ENCODE measurements at regions not wholly inside any gene's neighbourhood (a gene's known extent, or its start where the extent isn't known, plus 50 kb on each side); places are given as distances from the start of the nearest gene placed in this dataset.
"Not testable (repeated sequence)": the region's sequence is repeated elsewhere in the genome, so short reads cannot be mapped to it uniquely, and the experiment has no call there.

GRCh38 chr9:41771693-41772092 lies 357.5 kb downstream of the CNTNAP3B start:
- DNase-seq (ENCODE audit: low read depth in 2 of 2, low spot score in 1 of 2), result not testable (repeated sequence)

GRCh38 chr9:41754822-41755221 lies 374.4 kb downstream of the CNTNAP3B start:
- DNase-seq (ENCODE audit: low read depth in 2 of 2, low spot score in 1 of 2), result not testable (repeated sequence)

GRCh38 chr9:41754403-41754802 lies 374.8 kb downstream of the CNTNAP3B start:
- not testable (repeated sequence) for DNase-seq (ENCODE audit: low read depth in 2 of 2, low spot score in 1 of 2)

GRCh38 chr9:41741897-41742296 lies 387.3 kb downstream of the CNTNAP3B start:
- DNase-seq (ENCODE audit: low read depth in 2 of 2, low spot score in 1 of 2), result not testable (repeated sequence)

GRCh38 chr9:41741173-41741572 lies 388.1 kb downstream of the CNTNAP3B start:
- DNase-seq (ENCODE audit: low read depth in 2 of 2, low spot score in 1 of 2), result not testable (repeated sequence)

GRCh38 chr9:41738681-41739080 lies 390.5 kb downstream of the CNTNAP3B start:
- DNase-seq (ENCODE audit: low read depth in 2 of 2, low spot score in 1 of 2), result not testable (repeated sequence)

GRCh38 chr9:41699190-41699589 lies 430.0 kb downstream of the CNTNAP3B start:
- DNase-seq (ENCODE audit: low read depth in 2 of 2, low spot score in 1 of 2), result not testable (repeated sequence)

GRCh38 chr9:41697080-41697479 lies 432.1 kb downstream of the CNTNAP3B start:
- not testable (repeated sequence) for DNase-seq (ENCODE audit: low read depth in 2 of 2, low spot score in 1 of 2)

- not testable (repeated sequence) for DNase-seq (ENCODE audit: low read depth in 2 of 2, low spot score in 1 of 2)
These were observed 449.9 kb downstream of the CNTNAP3B start for GRCh38 chr9:41679312-41679711.

- DNase-seq (ENCODE audit: low read depth in 2 of 2, low spot score in 1 of 2), result not testable (repeated sequence)
These were observed 465.7 kb downstream of the CNTNAP3B start for GRCh38 chr9:41663497-41664036.

GRCh38 chr9:41658706-41659105 lies 469.6 kb upstream of the ZNG1F start:
- DNase-seq (ENCODE audit: low read depth in 2 of 2, low spot score in 1 of 2), result not testable (repeated sequence)

GRCh38 chr9:41658116-41658515 lies 469.0 kb upstream of the ZNG1F start:
- not testable (repeated sequence) for DNase-seq (ENCODE audit: low read depth in 2 of 2, low spot score in 1 of 2)

GRCh38 chr9:41657141-41657540 lies 468.0 kb upstream of the ZNG1F start:
- DNase-seq (ENCODE audit: low read depth in 2 of 2, low spot score in 1 of 2), result not testable (repeated sequence)

- not testable (repeated sequence) for DNase-seq (ENCODE audit: low read depth in 2 of 2, low spot score in 1 of 2)
These were observed 466.0 kb upstream of the ZNG1F start for GRCh38 chr9:41655071-41655554.

GRCh38 chr9:41654349-41654748 lies 465.2 kb upstream of the ZNG1F start:
- not testable (repeated sequence) for DNase-seq (ENCODE audit: low read depth in 2 of 2, low spot score in 1 of 2)

- DNase-seq (ENCODE audit: low read depth in 2 of 2, low spot score in 1 of 2), result not testable (repeated sequence)
These were observed 464.6 kb upstream of the ZNG1F start for GRCh38 chr9:41653560-41654340.

- DNase-seq (ENCODE audit: low read depth in 2 of 2, low spot score in 1 of 2), result not testable (repeated sequence)
These were observed 463.7 kb upstream of the ZNG1F start for GRCh38 chr9:41652800-41653199.

GRCh38 chr9:41652100-41652713 lies 463.1 kb upstream of the ZNG1F start:
- not testable (repeated sequence) for DNase-seq (ENCODE audit: low read depth in 2 of 2, low spot score in 1 of 2)

GRCh38 chr9:41650086-41650485 lies 461.0 kb upstream of the ZNG1F start:
- DNase-seq (ENCODE audit: low read depth in 2 of 2, low spot score in 1 of 2), result not testable (repeated sequence)

GRCh38 chr9:41648564-41648963 lies 459.4 kb upstream of the ZNG1F start:
- not testable (repeated sequence) for DNase-seq (ENCODE audit: low read depth in 2 of 2, low spot score in 1 of 2)

GRCh38 chr9:41646246-41646645 lies 457.1 kb upstream of the ZNG1F start:
- not testable (repeated sequence) for DNase-seq (ENCODE audit: low read depth in 2 of 2, low spot score in 1 of 2)

Measured in stimulated activated CD8-positive, alpha-beta memory T cell treated with anti-CD3 and anti-CD28 coated beads, Interleukin-4, amount 100 ng/mL, for 1 hour (primary cell).